Activated naive CD8-positive, alpha-beta T cell treated with anti-CD3 and anti-CD28 coated beads, Interleukin-2, amount 50 U/mL, for 24 hours (primary cell): ENCODE measurements at regions not wholly inside any gene's neighbourhood (a gene's known extent, or its start where the extent isn't known, plus 50 kb on each side); places are given as distances from the start of the nearest gene placed in this dataset.
"Not testable (repeated sequence)": the region's sequence is repeated elsewhere in the genome, so short reads cannot be mapped to it uniquely, and the experiment has no call there.

ENCODE experiments used
- ATAC-seq: fragments of 150-1000 bp; cut with Tn5 transposase; one replicate; pipeline ENCODE4 v1.10.0; 2021
- DNase-seq: peaks from one replicate; pipeline ENCODE4 v3.0.0; 2021
- H3K27ac Mint-ChIP-seq: one replicate; pipeline ENCODE4 v1.8.0; 2021; ENCODE audit warnings: mild to moderate bottlenecking, mixed read lengths
- H3K27me3 Mint-ChIP-seq: one replicate; pipeline ENCODE4 v1.8.0; 2021; ENCODE audit warnings: mixed read lengths
- H3K36me3 Mint-ChIP-seq: one replicate; pipeline ENCODE4 v1.8.0; 2021; ENCODE audit warnings: low read depth, mixed read lengths
- H3K4me1 Mint-ChIP-seq: one replicate; pipeline ENCODE4 v1.8.0; 2021; ENCODE audit warnings: mixed read lengths
- H3K4me3 Mint-ChIP-seq: one replicate; pipeline ENCODE4 v1.8.0; 2021; ENCODE audit warnings: mild to moderate bottlenecking, moderate library complexity, mixed read lengths
- H3K9me3 Mint-ChIP-seq: one replicate; pipeline ENCODE4 v1.8.0; 2021; ENCODE audit warnings: mixed read lengths

GRCh38 chr11:88061111-88061510, 114.1 kb downstream of the RAB38 start:
- Mint-ChIP-seq H3K27me3 (peaks cover 1% of the 10 kb centered on the region), H3K4me3 (no peak overlapping the region), H3K4me1 (no peaks in the 10 kb centered on the region), H3K9me3 (no peaks in the 10 kb centered on the region), H3K36me3 (no peaks in the 10 kb centered on the region), H3K27ac (no peak overlapping the region)
- DNase-seq (no peak), ATAC-seq (no peak)

GRCh38 chr11:88059326-88059725, 115.9 kb downstream of the RAB38 start:
- no peak for ATAC-seq
- H3K9me3 Mint-ChIP-seq, result no peaks in the 10 kb centered on the region
- H3K4me1 Mint-ChIP-seq, result no peaks in the 10 kb centered on the region
- H3K36me3 Mint-ChIP-seq, result no peaks in the 10 kb centered on the region
- peaks cover 1% of the 10 kb centered on the region for H3K27me3 Mint-ChIP-seq
- H3K27ac Mint-ChIP-seq, result no peak overlapping the region
- no peak for DNase-seq
- no peak overlapping the region for H3K4me3 Mint-ChIP-seq

- Mint-ChIP-seq H3K36me3 (no peaks in the 10 kb centered on the region), H3K4me3 (no peak overlapping the region), H3K4me1 (no peaks in the 10 kb centered on the region), H3K27ac (no peak overlapping the region), H3K9me3 (no peaks in the 10 kb centered on the region), H3K27me3 (peaks cover 2% of the 10 kb centered on the region)
- DNase-seq, result no peak
- no peak for ATAC-seq
Observed at GRCh38 chr11:88051396-88051795, 123.8 kb downstream of the RAB38 start.

- no peak for DNase-seq
- Mint-ChIP-seq H3K4me1 (no peaks in the 10 kb centered on the region), H3K36me3 (no peaks in the 10 kb centered on the region), H3K4me3 (no peak overlapping the region), H3K27me3 (peaks cover 2% of the 10 kb centered on the region), H3K9me3 (no peaks in the 10 kb centered on the region), H3K27ac (no peak overlapping the region)
- peak; percentile 43 for ATAC-seq
Observed at GRCh38 chr11:88050247-88050646, 125.0 kb downstream of the RAB38 start.

- not testable (repeated sequence) for H3K36me3 Mint-ChIP-seq, H3K4me1 Mint-ChIP-seq, H3K4me3 Mint-ChIP-seq, H3K9me3 Mint-ChIP-seq, ATAC-seq, H3K27ac Mint-ChIP-seq, DNase-seq, H3K27me3 Mint-ChIP-seq
Observed at GRCh38 chr11:88045288-88045687, 130.0 kb downstream of the RAB38 start.

- H3K4me1 Mint-ChIP-seq, H3K27ac Mint-ChIP-seq, H3K27me3 Mint-ChIP-seq: not testable (repeated sequence)
Observed at GRCh38 chr11:88044658-88045057, 130.6 kb downstream of the RAB38 start.

GRCh38 chr11:88043149-88043548, 132.1 kb downstream of the RAB38 start:
- Mint-ChIP-seq H3K27ac (no peak overlapping the region), H3K27me3 (peaks cover 12% of the 10 kb centered on the region), H3K4me1 (no peaks in the 10 kb centered on the region), H3K36me3 (no peaks in the 10 kb centered on the region), H3K9me3 (no peaks in the 10 kb centered on the region), H3K4me3 (no peak overlapping the region)
- ATAC-seq, result no peak
- no peak for DNase-seq

More at GRCh38 chr11:88044658-88045057, 130.6 kb downstream of the RAB38 start:
- not testable (repeated sequence) for H3K9me3 Mint-ChIP-seq, H3K36me3 Mint-ChIP-seq, ATAC-seq, H3K4me3 Mint-ChIP-seq, DNase-seq

- Mint-ChIP-seq H3K4me3 (no peak overlapping the region), H3K4me1 (no peaks in the 10 kb centered on the region), H3K36me3 (no peaks in the 10 kb centered on the region), H3K27me3 (peaks cover 12% of the 10 kb centered on the region), H3K9me3 (no peaks in the 10 kb centered on the region), H3K27ac (no peak overlapping the region)
- DNase-seq (no peak), ATAC-seq (no peak)
Observed at GRCh38 chr11:88042647-88043046, 132.6 kb downstream of the RAB38 start.

- Mint-ChIP-seq H3K36me3 (no peaks in the 10 kb centered on the region), H3K27me3 (peaks cover 12% of the 10 kb centered on the region), H3K27ac (no peak overlapping the region), H3K4me3 (no peak overlapping the region), H3K9me3 (no peaks in the 10 kb centered on the region), H3K4me1 (no peaks in the 10 kb centered on the region)
- ATAC-seq (no peak), DNase-seq (no peak)
Observed at GRCh38 chr11:88042238-88042637, 133.0 kb downstream of the RAB38 start.

- DNase-seq (no peak), ATAC-seq (no peak)
- Mint-ChIP-seq H3K9me3 (no peaks in the 10 kb centered on the region), H3K27me3 (peaks cover 12% of the 10 kb centered on the region), H3K36me3 (no peaks in the 10 kb centered on the region), H3K4me1 (no peaks in the 10 kb centered on the region), H3K4me3 (no peak overlapping the region), H3K27ac (no peak overlapping the region)
Observed at GRCh38 chr11:88041679-88042078, 133.6 kb downstream of the RAB38 start.

- Mint-ChIP-seq H3K36me3 (no peaks in the 10 kb centered on the region), H3K27me3 (peaks cover 12% of the 10 kb centered on the region), H3K4me1 (no peaks in the 10 kb centered on the region), H3K27ac (no peak overlapping the region), H3K9me3 (no peaks in the 10 kb centered on the region), H3K4me3 (no peak overlapping the region)
- DNase-seq, result no peak
- ATAC-seq, result no peak
Observed at GRCh38 chr11:88040148-88040496, 135.1 kb downstream of the RAB38 start.

GRCh38 chr11:88039476-88040147, 135.6 kb downstream of the RAB38 start:
- Mint-ChIP-seq H3K27me3 (peaks cover 12% of the 10 kb centered on the region), H3K36me3 (no peaks in the 10 kb centered on the region), H3K9me3 (no peaks in the 10 kb centered on the region), H3K4me1 (no peaks in the 10 kb centered on the region), H3K27ac (no peak overlapping the region), H3K4me3 (no peak overlapping the region)
- DNase-seq, result no peak
- ATAC-seq, result no peak

GRCh38 chr11:88038063-88038462, 137.2 kb downstream of the RAB38 start:
- Mint-ChIP-seq H3K27me3 (peaks cover 7% of the 10 kb centered on the region), H3K36me3 (no peaks in the 10 kb centered on the region), H3K9me3 (peaks cover 4% of the 10 kb centered on the region), H3K4me1 (no peaks in the 10 kb centered on the region), H3K27ac (no peak overlapping the region), H3K4me3 (no peak overlapping the region)
- DNase-seq (no peak), ATAC-seq (no peak)

GRCh38 chr11:88036701-88037100, 138.5 kb downstream of the RAB38 start:
- H3K9me3 Mint-ChIP-seq, result peaks cover 4% of the 10 kb centered on the region

GRCh38 chr11:88035271-88035670, 140.0 kb downstream of the RAB38 start:
- Mint-ChIP-seq H3K4me1 (no peaks in the 10 kb centered on the region), H3K4me3 (no peak overlapping the region), H3K36me3 (no peaks in the 10 kb centered on the region), H3K27me3 (peaks cover 2% of the 10 kb centered on the region), H3K9me3 (peaks cover 4% of the 10 kb centered on the region), H3K27ac (no peak overlapping the region)
- ATAC-seq (no peak), DNase-seq (no peak)

More at GRCh38 chr11:88036701-88037100, 138.5 kb downstream of the RAB38 start:
- H3K36me3 Mint-ChIP-seq, result no peaks in the 10 kb centered on the region
- H3K27me3 Mint-ChIP-seq, result peaks cover 2% of the 10 kb centered on the region
- DNase-seq, result no peak
- no peaks in the 10 kb centered on the region for H3K4me1 Mint-ChIP-seq
- no peak for ATAC-seq
- no peak overlapping the region for H3K27ac Mint-ChIP-seq
- H3K4me3 Mint-ChIP-seq, result no peak overlapping the region

- DNase-seq (no peak), ATAC-seq (no peak)
- H3K27ac Mint-ChIP-seq, result no peak overlapping the region
- no peaks in the 10 kb centered on the region for H3K4me1 Mint-ChIP-seq
- H3K9me3 Mint-ChIP-seq, result no peaks in the 10 kb centered on the region
- no peaks in the 10 kb centered on the region for H3K27me3 Mint-ChIP-seq
- H3K36me3 Mint-ChIP-seq, result no peaks in the 10 kb centered on the region
- H3K4me3 Mint-ChIP-seq, result no peak overlapping the region
Observed at GRCh38 chr11:88017666-88018065, 157.6 kb downstream of the RAB38 start.
